ENCODE measurements at regions not wholly inside any gene's neighbourhood (a gene's known extent, or its start where the extent isn't known, plus 50 kb on each side); places are given as distances from the start of the nearest gene placed in this dataset.
A peak's percentile ranks its signal among the peaks of the same experiment; 100 is the strongest.
"Not testable (repeated sequence)": the region's sequence is repeated elsewhere in the genome, so short reads cannot be mapped to it uniquely, and the experiment has no call there.

DNA sequence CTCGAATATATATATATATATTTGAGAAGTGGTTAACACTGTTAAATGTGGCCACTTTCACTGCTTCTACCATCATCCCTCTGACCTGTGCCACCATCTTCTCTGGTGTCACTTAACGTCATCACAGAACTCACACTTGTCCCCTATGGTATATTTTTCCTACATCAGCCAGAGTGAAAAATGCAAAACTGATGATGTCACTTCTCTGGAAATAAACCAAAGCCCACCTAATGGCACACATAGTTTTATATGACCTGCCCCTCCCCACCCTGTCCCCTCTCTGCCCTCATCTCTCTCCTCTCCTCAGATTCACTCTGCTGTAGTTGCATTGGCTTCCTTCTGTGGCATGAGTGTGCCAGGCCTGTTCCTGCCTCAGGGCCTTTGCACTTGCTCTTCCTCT is 63.9 kb upstream of the IFNGR1 start:
- TF ChIP-seq, protein P1, sequence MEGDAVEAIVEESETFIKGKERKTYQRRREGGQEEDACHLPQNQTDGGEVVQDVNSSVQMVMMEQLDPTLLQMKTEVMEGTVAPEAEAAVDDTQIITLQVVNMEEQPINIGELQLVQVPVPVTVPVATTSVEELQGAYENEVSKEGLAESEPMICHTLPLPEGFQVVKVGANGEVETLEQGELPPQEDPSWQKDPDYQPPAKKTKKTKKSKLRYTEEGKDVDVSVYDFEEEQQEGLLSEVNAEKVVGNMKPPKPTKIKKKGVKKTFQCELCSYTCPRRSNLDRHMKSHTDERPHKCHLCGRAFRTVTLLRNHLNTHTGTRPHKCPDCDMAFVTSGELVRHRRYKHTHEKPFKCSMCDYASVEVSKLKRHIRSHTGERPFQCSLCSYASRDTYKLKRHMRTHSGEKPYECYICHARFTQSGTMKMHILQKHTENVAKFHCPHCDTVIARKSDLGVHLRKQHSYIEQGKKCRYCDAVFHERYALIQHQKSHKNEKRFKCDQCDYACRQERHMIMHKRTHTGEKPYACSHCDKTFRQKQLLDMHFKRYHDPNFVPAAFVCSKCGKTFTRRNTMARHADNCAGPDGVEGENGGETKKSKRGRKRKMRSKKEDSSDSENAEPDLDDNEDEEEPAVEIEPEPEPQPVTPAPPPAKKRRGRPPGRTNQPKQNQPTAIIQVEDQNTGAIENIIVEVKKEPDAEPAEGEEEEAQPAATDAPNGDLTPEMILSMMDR (IDR thresholded peaks at IDR 0.05) = no peak
- TF ChIP-seq POLR2A (IDR thresholded peaks at IDR 0.05) = no peak
- WGBS, 4 donors = 43 to 88% (median 53%) methylated on average over 2 of the region's 2 CpGs
- Histone ChIP-seq H3K36me3 (no peaks in the 10 kb centered on the region), H3K4me1 (peaks cover 0 to 3% (median 0%) of the 10 kb centered on the region in 12 donors), H3K27ac (no peak overlapping the region), H3K27me3 (no peaks in the 10 kb centered on the region), H3K4me3 (no peak overlapping the region), H3K9me3 (peaks cover 0 to 7% (median 0%) of the 10 kb centered on the region in 12 donors)
- ATAC-seq = no peak
- intact Hi-C loops (cut with DNase I) = loop anchor here in 1 of 10 donors (5.0 kb wide), 1 partner anchor 34 kb away; no protein-coding TSS in a partner anchor
- no peak for DNase-seq

DNA sequence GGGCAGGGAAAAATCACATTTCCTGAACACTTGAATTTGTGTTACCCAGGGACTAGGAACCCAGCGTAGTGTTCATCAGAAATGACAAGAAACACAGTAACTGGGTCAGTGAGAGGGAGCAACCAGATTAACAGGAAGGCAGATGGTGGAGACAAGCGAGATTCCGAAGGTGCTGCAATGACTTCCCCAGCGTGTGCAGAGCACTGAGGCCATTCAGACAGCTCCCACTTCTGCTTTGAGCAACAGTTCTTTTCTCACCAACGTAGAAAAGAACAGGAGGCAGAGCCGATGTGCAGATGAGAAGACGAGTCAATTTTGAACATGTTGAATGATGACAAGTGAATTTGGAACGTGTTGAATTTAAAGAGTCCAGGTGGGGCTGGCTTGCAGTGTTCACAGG is 63.1 kb upstream of the IFNGR1 start:
- no peaks in the 10 kb centered on the region for H3K27me3 ChIP-seq
- ATAC-seq = peak in 1 of 4 donors; percentile 48
- TF ChIP-seq, protein P1 (IDR thresholded peaks at IDR 0.05) = no peak
- TF ChIP-seq POLR2A (IDR thresholded peaks at IDR 0.05) = no peak
- H3K27ac ChIP-seq = no peak overlapping the region
- peaks cover 0 to 2% (median 0%) of the 10 kb centered on the region in 12 donors for H3K9me3 ChIP-seq
- H3K4me3 ChIP-seq = no peak overlapping the region
- intact Hi-C loops (cut with DNase I) = loop anchor here in 1 of 10 donors (5.0 kb wide), 1 partner anchor 35 kb away; no protein-coding TSS in a partner anchor
- 80 to 85% (median 83%) methylated on average over 8 of the region's 8 CpGs for WGBS, 4 donors
- peaks cover 0 to 3% (median 0%) of the 10 kb centered on the region in 12 donors for H3K4me1 ChIP-seq
- H3K36me3 ChIP-seq = no peaks in the 10 kb centered on the region
- DNase-seq = no peak

DNA sequence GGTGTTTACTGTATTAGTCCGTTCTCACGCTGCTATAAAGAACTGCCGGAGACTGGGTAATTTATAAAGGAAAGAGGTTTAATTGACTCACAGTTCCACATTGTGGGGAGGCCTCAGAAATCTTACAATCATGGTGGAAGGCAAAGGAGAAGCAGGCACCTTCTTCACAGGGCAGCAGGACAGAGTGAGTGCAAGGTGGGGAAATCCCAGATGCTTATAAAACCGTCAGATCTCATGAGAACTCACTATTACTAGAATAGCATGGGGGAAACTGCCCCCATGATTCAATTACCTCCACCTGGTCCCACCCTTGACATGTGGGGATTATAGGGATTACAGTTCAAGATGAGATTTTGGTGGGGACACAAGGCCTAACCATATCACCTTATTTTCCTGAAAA is 60.1 kb upstream of the IFNGR1 start:
- 91 to 97% (median 94%) methylated on average over 4 of the region's 4 CpGs for WGBS, 4 donors
- H3K27ac ChIP-seq, H3K4me3 ChIP-seq, ATAC-seq, H3K9me3 ChIP-seq, DNase-seq, H3K36me3 ChIP-seq, H3K4me1 ChIP-seq, H3K27me3 ChIP-seq: not testable (repeated sequence)
- intact Hi-C loops (cut with DNase I) = loop anchor here in 5 of 10 donors (5.0 to 10.0 kb wide), 5 partner anchors 136 to 366 kb away; no protein-coding TSS in a partner anchor

DNA sequence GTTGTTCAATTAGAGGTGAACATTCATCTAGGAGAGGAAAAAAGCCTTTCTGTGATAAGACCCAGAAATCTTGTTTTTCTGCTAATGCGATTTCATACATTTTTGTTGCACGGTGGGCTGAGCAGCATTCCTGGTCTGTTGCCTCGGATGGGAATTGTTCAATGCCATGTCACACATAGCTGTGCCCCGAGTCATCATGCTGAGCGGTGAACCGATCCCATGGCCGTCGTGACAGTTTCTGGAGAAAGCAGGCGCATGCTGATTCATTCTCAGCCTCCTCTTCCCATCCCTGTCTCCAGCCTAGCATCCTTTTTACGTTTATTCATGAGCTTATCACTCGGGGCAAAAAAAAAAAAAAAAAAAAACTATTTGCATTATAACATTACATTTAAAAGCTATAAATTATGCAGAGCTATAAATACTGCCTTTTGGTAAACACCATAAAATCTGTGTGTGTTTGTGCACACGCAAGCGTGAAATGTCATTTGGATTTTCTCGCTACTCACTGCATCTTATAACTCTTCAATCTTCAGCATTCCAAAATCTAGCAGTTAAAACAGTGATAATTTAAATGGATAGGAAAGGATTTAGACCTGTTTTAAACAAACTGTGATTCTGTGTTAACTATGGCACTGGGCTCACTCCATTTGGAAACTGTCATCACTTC is 58.9 kb upstream of the IFNGR1 start:
- no peaks in the 10 kb centered on the region for H3K27me3 ChIP-seq
- no peak for TF ChIP-seq POLR2A (IDR thresholded peaks at IDR 0.05)
- TF ChIP-seq, protein P1 (IDR thresholded peaks at IDR 0.05) = no peak
- no peak overlapping the region for H3K27ac ChIP-seq
- DNase-seq (no peak), ATAC-seq (no peak)
- peaks cover 0 to 3% (median 0%) of the 10 kb centered on the region in 12 donors for H3K4me1 ChIP-seq
- WGBS, 4 donors = 64 to 70% (median 68%) methylated on average over 14 of the region's 14 CpGs
- no peaks in the 10 kb centered on the region for H3K36me3 ChIP-seq
- intact Hi-C loops (cut with DNase I) = loop anchor here in 5 of 10 donors (5.0 to 10.0 kb wide), 5 partner anchors 137 to 367 kb away; no protein-coding TSS in a partner anchor
- no peak overlapping the region for H3K4me3 ChIP-seq
- H3K9me3 ChIP-seq = no peaks in the 10 kb centered on the region
